GM21737 (cell line): ENCODE measurements at regions not wholly inside any gene's neighbourhood (a gene's known extent, or its start where the extent isn't known, plus 50 kb on each side); places are given as distances from the start of the nearest gene placed in this dataset.

ENCODE experiments used
- ATAC-seq: cut with Tn5 transposase; IDR thresholded peaks from one replicate; pipeline ENCODE4 v1.9.1; 2021; ENCODE audit warnings: mild to moderate bottlenecking, moderate library complexity; ENCODE audit not compliant: unreplicated experiment

- no peak for ATAC-seq
Observed at GRCh38 chr18:64663086-64663485, 514.2 kb upstream of the LINC00305 start.

- ATAC-seq: no peak
Observed at GRCh38 chr18:64659196-64659595, 510.3 kb upstream of the LINC00305 start.

- ATAC-seq: no peak
Observed at GRCh38 chr18:64653068-64653467, 504.2 kb upstream of the LINC00305 start.

GRCh38 chr18:64650068-64650467 lies 501.2 kb upstream of the LINC00305 start:
- no peak for ATAC-seq

GRCh38 chr18:64645753-64646152 lies 496.9 kb upstream of the LINC00305 start:
- ATAC-seq: no peak

- no peak for ATAC-seq
Observed at GRCh38 chr18:64639536-64639935, 490.6 kb upstream of the LINC00305 start.

- no peak for ATAC-seq
Observed at GRCh38 chr18:64620971-64621560, 472.2 kb upstream of the LINC00305 start.

GRCh38 chr18:64618390-64618789 lies 469.5 kb upstream of the LINC00305 start:
- ATAC-seq: no peak

- no peak for ATAC-seq
Observed at GRCh38 chr18:64615021-64615420, 466.1 kb upstream of the LINC00305 start.

GRCh38 chr18:64614446-64614845 lies 465.6 kb upstream of the LINC00305 start:
- ATAC-seq: no peak

GRCh38 chr18:64592246-64592645 lies 443.4 kb upstream of the LINC00305 start:
- ATAC-seq: no peak

GRCh38 chr18:64589000-64589399 lies 440.1 kb upstream of the LINC00305 start:
- no peak for ATAC-seq

GRCh38 chr18:64566456-64566855 lies 417.6 kb upstream of the LINC00305 start:
- no peak for ATAC-seq

- ATAC-seq: no peak
Observed at GRCh38 chr18:64562651-64563050, 413.8 kb upstream of the LINC00305 start.

- ATAC-seq: no peak
Observed at GRCh38 chr18:64546451-64546850, 397.6 kb upstream of the LINC00305 start.

- ATAC-seq: no peak
Observed at GRCh38 chr18:64539847-64540246, 391.0 kb upstream of the LINC00305 start.

- ATAC-seq: no peak
Observed at GRCh38 chr18:64528646-64529045, 379.8 kb upstream of the LINC00305 start.

GRCh38 chr18:64519201-64519600 lies 370.3 kb upstream of the LINC00305 start:
- no peak for ATAC-seq

- ATAC-seq: no peak
Observed at GRCh38 chr18:64518191-64518590, 369.3 kb upstream of the LINC00305 start.

- ATAC-seq: no peak
Observed at GRCh38 chr18:64513401-64513800, 364.5 kb upstream of the LINC00305 start.

- ATAC-seq: no peak
Observed at GRCh38 chr18:64490207-64490606, 341.3 kb upstream of the LINC00305 start.

GRCh38 chr18:64488698-64489097 lies 339.8 kb upstream of the LINC00305 start:
- ATAC-seq: no peak

- no peak for ATAC-seq
Observed at GRCh38 chr18:64474773-64475172, 325.9 kb upstream of the LINC00305 start.
